Left hindlimb (tissue), 1 donor: ENCODE measurements at regions not wholly inside any gene's neighbourhood (a gene's known extent, or its start where the extent isn't known, plus 50 kb on each side); places are given as distances from the start of the nearest gene placed in this dataset.

Experiments used
- DNase-seq: peaks from one replicate; pipeline ENCODE4 v3.0.0-alpha.2; 2018

- no peak for DNase-seq
Observed at GRCh38 chr12:87782838-87783237, 246.4 kb downstream of the C12orf50 start.

DNA sequence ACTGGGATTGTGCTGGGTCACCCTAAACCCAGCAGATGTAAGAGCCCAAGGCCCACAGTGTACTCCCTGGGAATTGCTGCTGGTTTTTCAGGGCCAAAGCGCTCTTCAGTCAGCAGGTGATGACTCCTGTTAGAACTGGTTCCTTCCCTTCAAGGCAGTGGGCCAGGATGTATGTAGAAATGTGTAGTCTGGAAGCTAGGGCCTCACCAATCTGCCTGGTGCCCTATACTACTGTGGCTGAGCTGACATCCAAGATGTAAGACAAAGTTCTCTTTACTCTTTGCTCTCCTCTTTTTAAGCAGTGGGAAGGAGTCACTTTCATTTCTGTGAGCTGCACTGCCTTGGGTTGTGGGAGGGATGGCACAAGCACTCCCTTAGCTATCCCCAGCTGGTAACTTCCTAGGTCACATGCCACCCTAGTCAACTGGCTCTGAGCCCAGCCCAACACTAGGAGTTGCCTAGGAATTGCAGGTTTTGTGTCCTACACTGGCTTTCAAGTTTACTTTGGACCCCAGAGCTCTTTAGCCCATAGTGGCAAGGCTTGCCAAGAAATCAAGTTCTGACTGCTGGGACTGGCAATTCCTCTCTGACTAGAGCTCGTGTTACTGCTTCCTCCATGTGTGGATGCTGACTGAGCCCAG lies 249.2 kb downstream of the C12orf50 start:
- no peak for DNase-seq

DNA sequence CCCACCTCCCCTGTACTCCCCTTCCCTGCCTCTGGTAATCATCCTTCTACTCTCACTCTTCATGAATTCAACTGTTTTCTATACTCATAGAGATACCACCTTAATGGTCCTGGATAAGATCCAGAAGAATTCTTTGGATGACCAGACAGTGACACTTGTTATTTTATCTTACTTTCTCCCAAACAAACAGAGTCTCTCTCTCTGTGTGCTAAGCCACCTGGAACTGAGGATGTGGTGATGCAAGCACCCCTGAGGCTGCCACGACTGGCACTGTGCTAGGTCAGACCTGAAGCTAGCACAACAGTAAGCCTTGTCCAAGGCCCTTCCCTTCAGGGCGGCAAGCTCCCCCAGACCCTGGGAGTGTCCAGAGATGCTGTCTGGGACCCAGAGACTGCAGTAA lies 250.2 kb downstream of the C12orf50 start:
- no peak for DNase-seq

DNA sequence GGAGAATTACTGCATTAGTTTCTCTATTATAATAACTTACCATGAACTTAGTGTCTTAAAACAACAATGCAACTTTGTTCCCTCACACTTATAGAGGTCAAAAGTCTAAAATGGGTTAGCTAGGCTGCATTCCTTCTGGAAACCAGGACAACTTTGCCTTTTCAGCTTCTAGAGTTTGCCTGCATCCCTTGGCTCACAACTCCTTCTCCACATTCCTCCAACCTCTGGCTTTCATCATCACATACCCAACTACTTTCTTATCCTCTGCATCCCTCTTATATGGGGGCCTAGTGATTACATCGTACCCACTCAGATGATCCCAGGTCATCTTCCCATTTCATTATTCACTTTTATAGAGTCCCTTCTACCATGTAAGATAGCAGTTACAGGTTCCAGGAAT lies 251.1 kb downstream of the C12orf50 start:
- no peak for DNase-seq

DNA sequence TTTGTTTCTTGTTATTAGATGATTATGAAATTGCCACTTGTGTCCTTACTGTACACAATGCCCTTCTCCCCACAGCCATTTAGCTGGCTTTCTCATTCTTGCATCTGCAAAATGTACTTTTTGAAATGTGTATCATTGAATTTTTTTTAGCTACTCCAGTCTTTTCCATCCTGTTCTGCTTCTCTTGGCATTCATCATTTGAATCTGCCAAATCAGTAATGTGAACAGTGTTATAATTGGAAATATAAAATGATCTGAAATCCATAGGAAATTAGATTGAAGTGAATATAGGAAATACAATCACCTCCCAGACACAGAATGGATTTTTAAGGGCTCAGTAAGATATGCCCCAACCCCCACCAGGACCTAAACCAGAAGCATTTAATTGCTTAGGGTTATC lies 253.4 kb downstream of the C12orf50 start:
- DNase-seq, result no peak

DNA sequence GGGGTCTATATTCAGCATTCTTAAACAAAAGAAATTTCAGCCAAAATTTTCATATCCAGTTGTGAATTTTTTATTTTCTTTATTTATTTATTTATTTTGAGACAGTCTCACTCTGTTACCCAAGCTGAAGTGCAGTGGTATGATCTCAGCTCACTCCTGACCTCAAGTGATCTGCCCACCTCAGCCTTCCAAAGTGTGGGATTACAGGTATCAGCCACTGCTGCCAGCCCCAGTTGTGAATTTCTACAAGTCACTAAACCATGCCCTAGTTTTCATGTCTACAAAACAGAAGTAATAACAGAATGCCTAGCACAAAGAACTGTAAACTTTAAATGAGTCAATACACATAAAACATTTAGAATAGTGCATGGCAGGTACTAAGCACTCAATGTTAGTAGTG lies 254.2 kb downstream of the C12orf50 start:
- no peak for DNase-seq

- DNase-seq, result no peak
Observed at GRCh38 chr12:87772401-87772800, 256.8 kb downstream of the C12orf50 start.

DNA sequence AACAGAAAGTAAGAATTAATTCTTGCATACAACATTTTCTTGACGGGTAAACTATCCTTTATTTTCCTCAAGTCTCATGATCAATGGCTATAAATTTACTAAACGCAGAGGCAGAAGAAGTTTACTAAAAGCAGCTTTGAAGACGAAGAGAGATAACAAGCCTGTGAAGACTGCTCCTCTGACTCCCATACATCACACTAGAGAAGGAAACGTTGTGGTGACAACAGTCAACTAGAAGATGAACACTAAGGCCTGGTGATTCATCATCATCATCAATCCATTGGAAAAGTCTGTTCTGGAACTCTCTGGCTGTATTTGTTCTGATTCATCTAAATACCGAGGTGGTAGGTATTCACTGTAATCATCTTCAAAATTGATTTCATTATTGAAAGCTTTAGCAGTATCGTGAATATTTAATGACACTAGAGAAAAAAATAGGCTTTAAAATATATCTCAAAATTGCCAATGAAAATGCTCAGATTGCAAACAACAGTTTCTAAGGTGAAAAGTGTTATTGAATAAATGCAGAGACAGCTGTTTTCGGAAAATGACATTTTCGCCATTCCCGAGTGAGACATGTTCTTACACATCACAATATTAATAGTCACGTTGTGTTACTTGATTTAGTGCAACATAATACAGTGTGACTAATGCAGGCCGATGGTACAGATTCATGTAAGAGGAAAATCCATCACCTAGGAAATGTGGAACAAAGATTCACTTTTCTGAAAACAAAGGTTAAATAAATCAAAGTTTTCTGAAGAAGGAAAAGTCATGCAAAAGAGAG lies 260.5 kb downstream of the C12orf50 start:
- no peak for DNase-seq

GRCh38 chr12:87766044-87766443 lies 263.2 kb downstream of the C12orf50 start:
- no peak for DNase-seq

DNA sequence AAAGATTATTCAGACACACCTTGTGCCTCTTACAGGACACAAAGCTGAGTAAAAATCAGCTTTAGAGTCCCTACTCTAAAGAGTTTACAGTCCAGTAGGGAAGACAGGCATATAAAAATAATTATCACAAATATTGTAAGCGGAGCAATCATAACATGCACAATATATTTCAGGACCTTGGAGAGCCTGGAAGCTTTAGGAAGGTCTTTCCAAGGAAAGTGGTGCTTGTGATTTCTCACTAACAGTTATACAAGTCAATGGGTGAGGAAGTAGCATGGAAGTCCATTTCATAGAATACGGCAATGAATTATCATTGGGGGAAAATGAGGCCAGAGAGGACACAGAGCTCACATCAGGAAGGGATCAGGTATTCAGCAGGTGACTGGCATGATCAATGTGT lies 268.3 kb downstream of the C12orf50 start:
- no peak for DNase-seq

DNA sequence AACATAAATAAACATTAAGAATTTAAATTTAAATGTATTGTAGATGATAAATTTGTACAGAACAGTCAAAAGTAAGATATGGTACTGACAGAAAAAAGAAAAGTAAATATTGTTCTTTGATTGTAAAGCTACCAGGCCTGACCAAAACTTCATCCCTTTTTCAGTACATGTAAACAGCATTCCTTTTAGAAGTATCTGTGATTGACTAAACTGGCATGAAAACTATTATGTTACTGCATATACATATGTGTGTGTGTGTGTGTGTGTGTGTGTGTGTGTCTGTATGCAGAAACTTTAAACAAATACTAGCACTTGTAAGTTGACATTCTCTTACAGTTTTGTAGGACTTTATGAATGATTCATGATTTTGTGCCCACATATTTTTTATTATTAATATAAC lies 270.9 kb downstream of the C12orf50 start:
- DNase-seq, result no peak

GRCh38 chr12:87756721-87757120 lies 272.5 kb downstream of the C12orf50 start:
- DNase-seq, result no peak

DNA sequence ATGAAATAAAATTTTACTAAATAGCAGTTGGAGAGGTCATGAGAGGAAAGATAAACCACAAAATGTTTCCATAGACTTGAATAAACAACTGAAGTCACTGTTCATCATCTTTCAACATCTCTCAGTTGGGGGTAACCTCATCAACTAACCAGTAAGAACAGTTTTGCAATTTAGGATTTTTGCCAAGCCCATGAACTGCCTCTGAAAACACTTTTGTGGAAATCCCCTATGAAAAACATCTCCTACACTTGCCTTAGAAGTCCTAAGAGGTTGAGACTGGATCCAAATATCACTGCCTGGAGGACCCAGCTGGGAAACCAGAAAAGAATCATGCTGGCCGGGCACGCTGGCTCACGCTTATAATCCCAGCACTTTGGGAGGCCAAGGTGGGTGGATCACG lies 273.1 kb downstream of the C12orf50 start:
- no peak for DNase-seq

GRCh38 chr12:87728931-87729593 lies 300.1 kb downstream of the C12orf50 start:
- no peak for DNase-seq

DNA sequence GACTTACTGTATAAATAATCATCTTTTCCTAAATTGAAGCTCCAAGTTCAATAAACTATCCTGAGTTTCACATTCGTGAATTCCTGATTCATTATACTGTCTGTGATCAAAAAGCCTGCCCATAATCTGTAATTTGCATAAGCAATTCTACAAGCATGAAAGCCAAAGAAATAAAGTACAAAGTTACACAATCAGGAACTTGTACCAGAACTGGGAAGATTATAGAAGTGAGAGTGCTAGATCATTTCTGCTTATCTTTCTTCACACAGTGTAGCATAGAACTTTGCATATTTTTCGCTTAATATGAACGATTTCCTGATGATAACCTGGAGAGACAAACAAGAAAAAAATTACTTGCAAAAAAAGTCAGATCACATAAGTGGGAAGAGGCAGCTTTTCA lies 308.2 kb downstream of the C12orf50 start:
- no peak for DNase-seq

GRCh38 chr12:87704374-87704773 lies 324.8 kb downstream of the C12orf50 start:
- no peak for DNase-seq

- DNase-seq, result no peak
Observed at GRCh38 chr12:87690236-87690810, 338.9 kb downstream of the C12orf50 start.

- no peak for DNase-seq
Observed at GRCh38 chr12:87689196-87689595, 340.0 kb downstream of the C12orf50 start.

GRCh38 chr12:87687362-87687761 lies 341.8 kb downstream of the C12orf50 start:
- DNase-seq, result peak; percentile 35

DNA sequence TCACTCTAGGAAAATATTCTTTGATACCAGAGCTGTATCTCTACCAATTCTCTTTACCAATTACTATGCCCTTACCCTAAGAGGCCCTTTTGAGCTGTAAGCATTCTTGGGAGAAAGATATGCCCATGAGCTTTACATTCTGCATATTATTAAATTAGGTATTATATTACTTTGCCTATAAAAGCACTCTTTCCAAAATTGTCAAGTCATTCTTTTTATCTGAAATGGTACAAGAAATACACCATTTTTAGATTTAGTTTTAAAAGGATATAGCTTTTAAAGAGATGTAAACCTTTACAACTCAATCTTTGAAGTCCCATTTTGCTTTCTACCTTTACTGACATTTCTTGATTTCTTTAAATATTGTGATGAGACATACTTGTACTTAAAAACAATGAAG lies 343.5 kb downstream of the C12orf50 start:
- DNase-seq, result no peak

DNA sequence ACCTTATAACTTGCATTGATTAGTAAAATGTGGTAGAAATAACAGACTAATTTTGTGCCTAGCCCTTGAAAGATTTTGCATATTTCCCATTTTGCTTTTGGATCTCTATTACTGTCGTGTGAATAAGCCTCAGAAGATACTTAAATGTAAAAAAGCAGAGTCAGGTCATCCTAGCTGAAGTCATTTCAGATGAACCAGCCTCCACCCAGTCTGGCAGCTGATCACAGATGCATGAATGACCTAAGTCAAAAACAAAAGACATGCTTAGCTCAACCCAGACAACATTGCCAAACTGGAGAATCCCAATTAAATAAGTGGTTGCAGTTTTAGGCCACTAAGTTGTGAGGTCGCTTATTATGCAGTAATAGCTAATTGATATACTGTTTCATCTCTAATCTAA lies 349.9 kb downstream of the C12orf50 start:
- no peak for DNase-seq

DNA sequence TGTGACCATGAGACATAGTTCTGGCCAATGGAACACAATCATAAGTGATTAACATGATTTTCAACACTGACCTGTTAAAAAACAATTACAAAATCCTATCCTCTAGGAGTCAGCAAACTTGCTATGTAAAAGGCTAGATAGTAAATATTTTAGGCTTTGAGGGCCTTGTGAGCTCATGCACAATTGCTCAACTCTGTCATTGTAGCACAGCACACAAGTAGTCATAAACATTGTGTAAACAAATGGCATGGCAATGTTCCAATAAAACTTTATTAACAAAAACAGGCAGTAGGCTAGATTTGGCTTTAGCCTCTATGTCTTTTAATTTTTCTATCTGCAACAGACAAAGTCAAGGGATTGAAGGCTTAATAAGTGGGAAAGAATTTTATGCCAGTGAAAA lies 350.7 kb downstream of the C12orf50 start:
- no peak for DNase-seq

- DNase-seq, result no peak
Observed at GRCh38 chr12:87676731-87677130, 352.5 kb downstream of the C12orf50 start.

- no peak for DNase-seq
Observed at GRCh38 chr12:87671757-87672156, 357.4 kb downstream of the C12orf50 start.
